Esophagus squamous epithelium (tissue), 5 donors: ENCODE measurements at regions not wholly inside any gene's neighbourhood (a gene's known extent, or its start where the extent isn't known, plus 50 kb on each side); places are given as distances from the start of the nearest gene placed in this dataset.
"Not testable (repeated sequence)": the region's sequence is repeated elsewhere in the genome, so short reads cannot be mapped to it uniquely, and the experiment has no call there.

Experiments used
- DNase-seq: peaks from one replicate; lab custom pipeline; 2025; lab: John Stamatoyannopoulos, UW
- H3K27ac ChIP-seq, 4 donors: fragments of 200-600 bp; sonication (generic); one replicate each; pipeline ENCODE4 v1.5.1; 2016 to 2019; ENCODE audit warnings: mild to moderate bottlenecking in 1 of 4
- H3K27me3 ChIP-seq, 4 donors: fragments of 200-600 bp; sonication (generic); 1 replicate in 3 of 4; 2 replicates in 1 of 4; pipeline versions ENCODE4 v1.5.1 to v1.6.0; 2017 to 2021; ENCODE audit warnings: antibody characterized with exemption in 1 of 4
- H3K36me3 ChIP-seq, 3 donors: fragments of 200-600 bp; sonication (generic); one replicate each; pipeline ENCODE4 v1.5.1; 2016 to 2019
- H3K4me1 ChIP-seq, 3 donors: fragments of 200-600 bp; sonication (generic); one replicate each; pipeline ENCODE4 v1.5.1; 2017 to 2019
- H3K4me3 ChIP-seq, 4 donors: fragments of 200-600 bp; sonication (generic); 1 replicate in 3 of 4; 2 replicates in 1 of 4; pipeline ENCODE4 v1.5.1; 2016 to 2019; ENCODE audit warnings: mild to moderate bottlenecking in 2 of 4, moderate library complexity in 1 of 4
- H3K9me3 ChIP-seq, 3 donors: fragments of 200-600 bp; sonication (generic); one replicate each; pipeline ENCODE4 v1.5.1; 2016 to 2019
- POLR2A ChIP-seq, 4 donors: fragments of 450-650 bp; IDR thresholded peaks; one replicate each; pipeline ENCODE4 v1.6.1; 2017; ENCODE audit warnings: antibody characterized with exemption in 4 of 4, mild to moderate bottlenecking in 4 of 4, moderate library complexity in 3 of 4
- WGBS, 2 donors: methylation state at CpG; one replicate each; pipeline ENCODE4 v1.1.5; 2018; 5-methylcytosine and 5-hydroxymethylcytosine counted together
- intact Hi-C: fragments of 100-400 bp; cut with DNase I; formaldehyde crosslinking; loops from one replicate; pipeline ENCODE4 v1.15.0; 2022
- TF ChIP-seq, protein P1 (sequence below), 6 experiments: fragments of 450-650 bp in 4 of 6; fragments of 200-600 bp in 2 of 6; sonication (generic) in 2 of 6; IDR thresholded peaks; one replicate each; pipeline ENCODE4 v1.5.1; 2016 to 2019; ENCODE audit warnings: antibody characterized with exemption in 6 of 6, mild to moderate bottlenecking in 4 of 6, moderate library complexity in 4 of 6
- donor health status: DM: yes; HTN: yes; CAD: no.

DNA sequence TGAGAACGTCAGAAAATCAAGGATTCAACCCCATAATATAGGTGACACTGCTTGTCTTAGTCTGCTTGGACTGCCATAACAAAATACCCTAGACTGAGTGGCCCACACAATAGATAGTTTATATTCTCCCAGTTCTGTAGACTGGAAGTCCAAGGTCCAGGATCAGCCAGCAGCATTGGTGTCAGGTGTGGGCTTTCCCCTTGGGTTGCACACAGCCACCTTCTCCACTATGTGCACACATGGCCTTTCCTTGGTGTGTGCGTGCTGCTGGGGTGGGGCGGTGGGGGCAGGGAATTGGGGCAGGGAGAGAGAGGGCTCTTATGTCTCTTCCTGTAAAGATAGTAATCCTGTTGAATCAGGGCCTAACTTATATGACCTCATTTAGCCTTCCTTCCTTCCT lies 106.4 kb downstream of the SLC25A47 start:
- TF ChIP-seq POLR2A (IDR thresholded peaks at IDR 0.05), result no peak
- TF ChIP-seq, protein P1, sequence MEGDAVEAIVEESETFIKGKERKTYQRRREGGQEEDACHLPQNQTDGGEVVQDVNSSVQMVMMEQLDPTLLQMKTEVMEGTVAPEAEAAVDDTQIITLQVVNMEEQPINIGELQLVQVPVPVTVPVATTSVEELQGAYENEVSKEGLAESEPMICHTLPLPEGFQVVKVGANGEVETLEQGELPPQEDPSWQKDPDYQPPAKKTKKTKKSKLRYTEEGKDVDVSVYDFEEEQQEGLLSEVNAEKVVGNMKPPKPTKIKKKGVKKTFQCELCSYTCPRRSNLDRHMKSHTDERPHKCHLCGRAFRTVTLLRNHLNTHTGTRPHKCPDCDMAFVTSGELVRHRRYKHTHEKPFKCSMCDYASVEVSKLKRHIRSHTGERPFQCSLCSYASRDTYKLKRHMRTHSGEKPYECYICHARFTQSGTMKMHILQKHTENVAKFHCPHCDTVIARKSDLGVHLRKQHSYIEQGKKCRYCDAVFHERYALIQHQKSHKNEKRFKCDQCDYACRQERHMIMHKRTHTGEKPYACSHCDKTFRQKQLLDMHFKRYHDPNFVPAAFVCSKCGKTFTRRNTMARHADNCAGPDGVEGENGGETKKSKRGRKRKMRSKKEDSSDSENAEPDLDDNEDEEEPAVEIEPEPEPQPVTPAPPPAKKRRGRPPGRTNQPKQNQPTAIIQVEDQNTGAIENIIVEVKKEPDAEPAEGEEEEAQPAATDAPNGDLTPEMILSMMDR (IDR thresholded peaks at IDR 0.05), result no peak
- no peaks in the 10 kb centered on the region for H3K36me3 ChIP-seq
- H3K4me1 ChIP-seq, result peaks cover 0 to 10% (median 0%) of the 10 kb centered on the region in 3 donors
- DNase-seq, result no peak
- H3K27me3 ChIP-seq, result no peaks in the 10 kb centered on the region
- H3K27ac ChIP-seq, result no peak overlapping the region
- intact Hi-C loops, result no loop called here
- H3K4me3 ChIP-seq, result no peak overlapping the region
- H3K9me3 ChIP-seq, result no peaks in the 10 kb centered on the region
- 79 to 89% methylated on average over 1 to 2 of the region's 3 CpGs for WGBS, 2 donors

- WGBS, 2 donors, result 90 to 94% methylated on average over 3 to 11 of the region's 11 CpGs
- H3K27ac ChIP-seq, result no peak overlapping the region
- no peaks in the 10 kb centered on the region for H3K27me3 ChIP-seq
- H3K4me1 ChIP-seq, result no peaks in the 10 kb centered on the region
- no peak overlapping the region for H3K4me3 ChIP-seq
- no peak for DNase-seq
- no peak for TF ChIP-seq POLR2A (IDR thresholded peaks at IDR 0.05)
- TF ChIP-seq, protein P1 (IDR thresholded peaks at IDR 0.05), result no peak
- no peaks in the 10 kb centered on the region for H3K9me3 ChIP-seq
- no peaks in the 10 kb centered on the region for H3K36me3 ChIP-seq
- intact Hi-C loops, result no loop called here
Observed at GRCh38 chr14:100430571-100430970, 107.4 kb downstream of the SLC25A47 start.

DNA sequence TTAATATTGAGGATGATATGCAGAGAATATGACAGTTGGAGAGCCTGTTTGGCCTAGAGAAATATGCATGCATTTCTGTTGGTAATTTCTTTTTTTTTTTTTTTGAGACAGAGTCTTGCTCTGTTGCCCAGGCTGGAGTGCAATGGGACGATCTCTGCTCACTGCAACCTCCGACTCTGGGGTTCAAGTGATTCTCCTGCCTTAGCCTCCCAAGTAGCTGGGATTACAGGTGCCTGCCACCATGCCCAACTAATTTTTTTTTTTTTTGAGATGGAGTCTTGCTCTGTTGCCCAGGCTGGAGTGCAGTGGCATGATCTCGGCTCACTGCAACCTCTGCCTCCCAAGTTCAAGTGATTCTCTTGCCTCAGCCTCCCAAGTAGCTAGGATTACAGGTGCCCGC lies 108.3 kb downstream of the SLC25A47 start:
- H3K4me1 ChIP-seq, H3K27me3 ChIP-seq, H3K36me3 ChIP-seq, H3K27ac ChIP-seq, DNase-seq, H3K9me3 ChIP-seq, intact Hi-C loops, H3K4me3 ChIP-seq: not testable (repeated sequence)
- WGBS, 2 donors, result 96 to 100% methylated on average over 4 of the region's 4 CpGs

GRCh38 chr14:100432652-100433427 lies 109.7 kb downstream of the SLC25A47 start:
- H3K4me3 ChIP-seq, result no peak overlapping the region
- 86 to 95% methylated on average over 5 of the region's 5 CpGs for WGBS, 2 donors
- no peak for TF ChIP-seq POLR2A (IDR thresholded peaks at IDR 0.05)
- TF ChIP-seq, protein P1 (IDR thresholded peaks at IDR 0.05), result no peak
- no peaks in the 10 kb centered on the region for H3K4me1 ChIP-seq
- H3K27me3 ChIP-seq, result no peaks in the 10 kb centered on the region
- no peak overlapping the region for H3K27ac ChIP-seq
- no peaks in the 10 kb centered on the region for H3K9me3 ChIP-seq
- H3K36me3 ChIP-seq, result no peaks in the 10 kb centered on the region
- intact Hi-C loops, result no loop called here
- no peak for DNase-seq

DNA sequence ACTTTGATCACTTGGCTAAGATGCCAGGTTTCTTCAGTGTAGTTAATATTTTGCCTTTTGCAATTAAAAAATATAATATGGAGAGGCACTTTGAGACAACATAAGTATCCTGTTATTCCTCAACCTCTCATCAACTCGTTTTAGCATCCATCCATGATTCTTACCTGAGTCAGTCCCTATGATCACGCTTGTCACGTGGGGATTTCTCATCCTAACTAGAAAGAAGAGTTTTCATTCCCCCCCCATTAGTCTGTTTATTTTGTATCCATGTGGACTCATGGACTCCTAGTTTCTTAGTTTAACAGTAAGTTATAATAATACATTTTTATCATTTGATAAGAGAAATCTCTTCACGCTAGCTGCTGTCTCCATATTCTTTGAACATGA lies 110.3 kb downstream of the SLC25A47 start:
- Histone ChIP-seq H3K36me3 (no peaks in the 10 kb centered on the region), H3K27me3 (no peaks in the 10 kb centered on the region), H3K4me1 (no peaks in the 10 kb centered on the region), H3K9me3 (no peaks in the 10 kb centered on the region), H3K4me3 (no peak overlapping the region), H3K27ac (no peak overlapping the region)
- intact Hi-C loops, result no loop called here
- WGBS, 2 donors, result 75 to 84% methylated on average over 4 of the region's 4 CpGs
- TF ChIP-seq, protein P1 (IDR thresholded peaks at IDR 0.05), result no peak
- no peak for TF ChIP-seq POLR2A (IDR thresholded peaks at IDR 0.05)
- no peak for DNase-seq
